Hepatocyte (in vitro differentiated cells): ENCODE measurements at regions not wholly inside any gene's neighbourhood (a gene's known extent, or its start where the extent isn't known, plus 50 kb on each side); places are given as distances from the start of the nearest gene placed in this dataset.

Experiments
- CTCF ChIP-seq: fragments of 200-600 bp; sonication (generic); IDR thresholded peaks from 2 replicates; pipeline ENCODE4 v1.5.1; 2016; ENCODE audit warnings: antibody characterized with exemption, mild to moderate bottlenecking; ENCODE audit not compliant: poor library complexity
- EZH2 ChIP-seq: fragments of 200-600 bp; sonication (generic); IDR thresholded peaks from 2 replicates; pipeline ENCODE4 v1.6.1; 2016; ENCODE audit warnings: antibody characterized with exemption, mild to moderate bottlenecking, borderline replicate concordance
- EZH2phosphoT487 ChIP-seq: fragments of 200-600 bp; sonication (generic); IDR thresholded peaks from one replicate; pipeline ENCODE4 v1.6.1; 2018; ENCODE audit warnings: antibody characterized with exemption, mild to moderate bottlenecking, low read depth, moderate library complexity; ENCODE audit not compliant: unreplicated experiment, severe bottlenecking

- TF ChIP-seq CTCF = no peak
- no peak for TF ChIP-seq EZH2
- TF ChIP-seq EZH2phosphoT487 = no peak
These were observed 857.6 kb upstream of the ID2 start for GRCh38 chr2:7824211-7824610.
